HG03135 (cell line): ENCODE measurements at regions not wholly inside any gene's neighbourhood (a gene's known extent, or its start where the extent isn't known, plus 50 kb on each side); places are given as distances from the start of the nearest gene placed in this dataset.

Experiments used
- ATAC-seq: cut with Tn5 transposase; IDR thresholded peaks from one replicate; pipeline ENCODE4 v1.9.1; 2021; ENCODE audit warnings: mild to moderate bottlenecking, moderate library complexity; ENCODE audit not compliant: unreplicated experiment

DNA sequence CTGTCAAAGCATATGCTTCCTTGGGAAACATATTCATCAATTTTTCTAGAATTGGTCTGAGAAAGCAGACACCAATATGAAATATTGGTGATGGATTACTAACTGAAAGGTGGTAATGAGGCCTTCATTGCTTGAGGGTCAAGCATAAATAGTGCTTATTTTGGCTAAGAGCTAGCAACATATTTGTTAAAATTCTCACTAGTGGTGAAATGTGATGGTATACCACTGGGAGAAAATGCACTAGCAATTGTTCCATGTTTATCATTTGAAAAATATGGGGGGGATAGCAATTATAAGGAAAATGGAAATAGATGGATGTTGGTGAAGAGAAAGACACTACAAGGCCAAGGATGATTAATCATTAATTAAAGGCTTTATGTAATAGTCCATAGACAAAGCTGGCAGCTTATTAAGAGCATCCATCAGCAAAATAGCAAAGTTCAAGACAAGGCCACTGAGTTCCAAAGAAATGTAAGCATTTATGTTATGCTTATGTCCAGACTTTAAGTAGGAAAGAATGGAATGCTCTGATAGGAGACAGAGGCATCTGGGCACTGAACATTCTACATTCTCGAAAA, 253.7 kb upstream of the PRDM9 start:
- ATAC-seq = no peak

DNA sequence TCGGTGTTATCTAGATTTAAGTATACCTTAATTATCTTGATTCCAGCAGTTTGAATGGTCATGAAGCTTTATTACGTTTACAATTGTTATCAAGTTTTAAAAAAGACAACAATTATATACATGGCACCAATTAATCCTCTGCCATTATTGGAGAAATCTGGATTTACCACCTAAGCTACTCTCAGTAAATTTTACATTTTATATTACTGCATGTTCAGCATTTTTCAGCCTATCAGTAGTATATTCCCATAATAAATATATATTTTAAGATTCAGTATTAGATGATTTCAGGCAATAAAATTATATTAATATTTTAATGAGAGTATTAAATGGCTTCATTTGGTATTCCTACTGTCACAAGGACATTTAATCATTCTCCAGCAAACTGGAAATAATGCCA, 264.5 kb upstream of the PRDM9 start:
- no peak for ATAC-seq

DNA sequence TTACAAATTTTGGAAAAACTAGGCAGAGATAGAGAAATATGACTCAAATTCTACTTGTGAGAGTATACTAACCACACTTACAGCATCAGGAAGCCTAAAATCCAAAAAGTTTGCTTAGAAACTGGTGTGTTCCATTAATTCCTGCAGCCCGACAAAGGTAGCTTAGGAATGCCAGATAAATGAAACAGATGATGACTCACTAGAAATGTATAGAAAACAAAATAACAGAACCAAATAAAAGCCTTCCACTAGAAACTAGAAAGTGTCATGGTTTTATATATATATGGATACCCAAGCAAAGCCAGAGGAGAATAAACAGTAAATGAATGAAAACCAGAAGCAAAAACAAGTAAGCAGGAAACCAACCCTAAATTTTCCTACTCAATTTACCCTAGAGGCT, 272.2 kb upstream of the PRDM9 start:
- ATAC-seq = no peak

DNA sequence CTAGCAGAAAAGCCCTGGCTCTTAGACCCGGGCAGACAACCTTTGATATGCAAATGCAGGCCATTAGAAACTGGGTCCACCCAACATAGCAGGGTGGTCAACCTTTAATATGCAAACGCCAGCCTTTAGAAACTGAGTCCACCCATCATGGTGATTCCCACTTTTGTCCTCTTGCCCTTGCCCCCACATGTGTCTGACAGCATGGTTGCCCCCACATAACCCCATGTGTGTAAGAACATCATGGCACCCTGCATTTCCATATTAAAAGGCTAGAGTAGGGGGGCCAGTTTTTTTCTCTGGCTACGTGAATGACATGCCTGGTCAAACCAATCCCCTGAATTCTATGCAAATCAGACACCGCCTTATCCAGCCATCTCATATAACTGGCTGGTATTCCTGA, 273.2 kb upstream of the PRDM9 start:
- no peak for ATAC-seq

DNA sequence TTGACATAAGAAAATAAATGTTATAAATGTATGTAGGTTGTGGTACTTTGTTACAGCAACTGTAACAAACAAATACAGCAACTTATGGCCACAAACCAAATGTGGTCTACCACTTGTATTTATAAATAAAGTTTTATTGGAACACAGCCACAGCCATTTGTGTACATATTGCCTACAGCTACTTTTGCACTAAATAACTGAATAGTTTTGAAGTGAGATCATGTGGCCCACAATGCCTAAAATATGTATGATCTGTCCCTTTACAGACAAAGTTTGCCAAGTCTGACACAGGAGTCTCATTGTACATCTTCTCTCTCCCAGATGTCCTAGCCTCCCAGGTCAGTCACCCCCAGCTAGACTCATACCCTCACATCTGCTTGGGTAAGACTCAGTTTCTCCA, 283.6 kb upstream of the PRDM9 start:
- ATAC-seq = no peak

DNA sequence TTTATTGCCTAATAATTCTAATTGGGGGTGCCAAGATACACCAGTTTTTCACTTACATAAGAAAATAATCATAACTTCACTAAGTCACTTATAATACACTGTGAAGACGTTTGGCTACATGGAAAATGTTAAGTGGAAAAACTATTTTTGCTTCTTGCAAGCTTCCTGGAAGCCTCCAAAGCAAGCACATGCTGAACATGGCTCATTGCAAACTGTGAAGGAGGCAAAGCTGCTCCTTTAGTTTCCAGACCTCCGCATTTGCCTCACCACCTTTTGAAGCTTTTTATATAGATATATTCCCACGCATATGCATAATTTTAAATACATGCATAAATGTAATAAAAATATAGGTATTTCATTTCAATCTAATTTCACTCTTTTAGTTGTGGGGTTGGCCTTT, 285.6 kb upstream of the PRDM9 start:
- ATAC-seq = no peak

DNA sequence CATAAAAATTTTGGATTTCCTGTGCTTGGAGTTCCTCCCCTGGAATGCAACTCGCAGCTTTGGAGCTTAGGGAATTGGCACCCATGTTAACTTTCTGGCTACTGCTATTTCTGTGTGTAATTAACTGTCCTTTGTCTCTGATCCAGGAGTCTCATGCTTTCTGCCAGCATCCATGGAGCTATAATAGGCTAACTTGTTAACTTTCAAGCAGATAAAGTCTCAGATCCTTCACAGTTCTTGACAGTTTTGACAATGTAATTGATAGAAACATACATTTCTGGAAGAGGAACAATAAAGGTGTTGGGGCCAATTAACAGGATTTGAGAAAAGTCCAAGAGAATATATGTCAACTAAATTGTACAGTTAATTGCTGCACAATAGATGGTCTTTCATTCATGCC, 290.2 kb upstream of the PRDM9 start:
- ATAC-seq = no peak

DNA sequence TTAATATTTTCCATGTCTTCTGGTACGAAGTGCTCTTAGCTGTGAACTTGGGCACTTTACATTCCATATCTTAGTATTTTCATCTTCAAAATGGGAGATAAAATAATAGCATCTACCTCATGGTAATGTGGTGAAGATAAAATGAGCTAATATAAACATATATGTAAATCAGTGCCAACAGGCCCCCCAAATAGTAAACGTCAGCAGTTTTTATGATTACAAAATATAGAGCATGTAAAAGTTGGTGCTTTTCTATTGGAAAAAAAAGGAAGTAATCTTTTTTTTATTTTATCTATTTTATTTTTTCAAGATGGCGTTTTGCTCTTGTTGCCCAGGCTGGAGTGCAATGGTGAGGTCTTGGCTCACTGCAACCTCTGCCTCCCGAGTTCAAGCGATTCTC, 291.1 kb upstream of the PRDM9 start:
- ATAC-seq = no peak

DNA sequence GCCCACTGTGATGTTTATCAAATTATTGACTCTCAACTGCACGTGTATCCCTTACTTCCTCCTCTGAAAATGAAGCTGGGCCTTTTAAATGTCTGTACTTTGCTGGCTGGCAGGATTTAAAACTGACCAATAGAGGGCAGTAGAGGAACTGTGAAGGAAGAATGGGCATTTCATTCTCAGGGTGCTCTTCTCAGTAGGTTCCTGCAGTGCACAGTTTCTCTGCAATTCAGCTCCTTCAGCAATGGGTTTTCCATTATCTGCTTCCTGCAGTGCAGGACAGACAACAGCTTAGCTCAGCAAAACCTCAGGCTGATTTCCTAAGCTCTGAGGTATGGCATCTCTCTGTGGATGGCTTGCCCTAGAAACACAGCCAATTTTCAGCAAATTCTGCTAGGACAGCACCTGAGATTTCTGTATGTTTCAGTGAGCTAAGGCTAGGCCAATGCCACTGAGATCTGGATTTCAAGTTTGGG, 298.4 kb upstream of the PRDM9 start:
- peak; percentile 63 for ATAC-seq

DNA sequence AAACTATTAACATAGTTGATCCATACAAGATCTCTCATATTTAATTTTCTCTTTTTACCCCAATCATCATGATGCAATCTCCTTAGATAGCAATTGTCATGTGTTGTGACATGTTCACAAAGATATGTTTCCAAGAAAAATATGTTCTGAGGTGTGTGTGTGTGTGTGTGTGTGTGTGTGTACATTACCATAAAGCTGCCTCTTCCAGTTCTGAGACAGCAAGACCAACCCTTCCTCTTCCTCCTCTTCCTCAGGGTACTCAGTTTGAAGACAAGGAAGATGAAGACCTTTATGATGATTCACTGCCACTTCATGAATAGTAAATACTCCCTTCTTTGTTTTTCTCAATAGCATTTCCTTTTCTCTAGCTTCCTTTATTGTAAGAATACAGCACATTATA, 303.3 kb upstream of the PRDM9 start:
- ATAC-seq = no peak

DNA sequence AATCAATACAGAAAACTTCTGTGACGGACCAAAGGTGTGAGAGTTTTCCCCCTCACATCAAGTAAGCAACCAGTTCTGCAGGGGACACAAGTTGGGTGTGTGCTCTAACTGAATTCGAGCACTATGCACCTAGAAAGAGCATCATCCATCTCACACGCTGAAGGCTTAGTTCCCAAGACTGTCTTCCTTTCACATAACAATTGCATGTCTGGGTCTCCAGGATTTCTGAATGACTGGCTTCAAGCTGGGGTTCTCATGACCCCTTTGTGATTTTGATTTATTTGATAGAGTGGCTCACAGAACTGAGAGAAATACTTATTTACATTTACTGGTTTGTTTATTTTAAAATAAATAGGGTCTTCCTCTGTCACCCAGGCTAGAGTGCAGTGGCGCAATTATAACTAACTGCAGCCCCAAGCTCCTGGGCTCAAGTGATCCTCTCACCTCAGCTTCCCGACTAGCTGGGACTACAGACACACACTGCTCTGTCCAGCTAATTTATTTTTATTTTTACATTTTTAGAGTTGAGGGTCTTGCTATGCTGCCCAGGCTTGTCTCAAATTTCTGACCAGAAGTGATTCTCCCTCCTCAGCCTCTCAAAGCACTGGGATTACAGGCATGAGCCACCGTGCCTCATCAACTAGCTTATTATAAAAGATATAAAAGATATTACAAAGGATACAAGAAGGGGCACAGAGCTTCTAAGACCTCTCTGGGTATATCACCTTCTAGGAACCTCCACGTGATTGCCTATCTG, 316.7 kb upstream of the CDH12 start:
- ATAC-seq = no peak

DNA sequence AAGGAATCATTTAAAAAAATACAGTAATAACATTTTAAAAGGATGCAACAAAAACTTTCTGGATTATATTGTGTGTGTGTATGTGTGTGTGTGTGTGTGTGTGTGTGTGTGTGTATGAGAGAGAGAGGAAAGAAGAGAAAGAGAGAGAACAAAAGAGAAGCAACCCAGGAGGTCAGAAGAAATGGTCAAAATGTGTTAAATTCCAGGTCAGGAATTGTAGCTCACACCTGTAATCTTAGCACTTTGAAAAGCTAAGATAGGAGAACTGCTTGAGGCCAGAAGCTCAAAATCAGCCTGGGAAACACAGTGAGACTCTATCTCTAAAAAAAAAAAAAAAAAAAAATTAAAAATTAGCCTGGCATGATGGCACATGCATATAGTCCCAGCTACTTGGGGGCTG, 311.8 kb upstream of the CDH12 start:
- no peak for ATAC-seq

DNA sequence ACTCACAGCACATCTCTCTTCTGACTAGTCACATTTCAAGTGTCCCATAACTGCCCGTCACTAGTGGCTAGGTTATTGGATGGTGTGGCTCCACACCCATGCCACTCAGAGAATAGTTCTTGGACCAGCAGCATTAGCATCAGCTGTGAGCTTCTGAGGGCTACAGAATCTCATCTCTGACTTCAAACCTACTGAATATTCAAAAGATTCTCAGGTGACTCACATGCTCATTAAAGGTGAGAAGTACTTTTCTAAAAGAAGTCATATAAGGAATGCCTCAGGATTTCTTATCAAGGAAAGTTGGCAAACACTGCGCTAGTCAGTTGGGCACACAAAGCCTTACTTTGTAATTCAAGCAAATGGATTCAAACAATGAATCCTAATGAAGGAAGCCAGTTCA, 305.0 kb upstream of the CDH12 start:
- no peak for ATAC-seq

DNA sequence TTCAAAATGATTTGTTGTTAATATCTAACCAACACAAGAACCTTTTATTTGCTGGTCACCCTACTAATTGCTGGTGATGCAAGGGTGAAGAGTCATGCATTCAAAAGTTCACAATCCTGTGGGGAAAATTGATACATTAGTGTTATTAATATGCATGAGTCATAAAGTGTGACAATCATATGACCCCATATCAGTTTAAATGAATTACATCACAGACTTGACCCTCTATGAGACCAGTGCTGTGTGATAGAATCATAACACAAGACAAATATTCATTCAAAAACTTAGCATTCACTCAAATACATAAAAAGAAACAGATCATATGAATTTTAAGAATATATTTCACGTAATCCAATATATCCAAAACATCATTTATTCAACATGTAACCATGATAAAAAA, 304.6 kb upstream of the CDH12 start:
- ATAC-seq = no peak

DNA sequence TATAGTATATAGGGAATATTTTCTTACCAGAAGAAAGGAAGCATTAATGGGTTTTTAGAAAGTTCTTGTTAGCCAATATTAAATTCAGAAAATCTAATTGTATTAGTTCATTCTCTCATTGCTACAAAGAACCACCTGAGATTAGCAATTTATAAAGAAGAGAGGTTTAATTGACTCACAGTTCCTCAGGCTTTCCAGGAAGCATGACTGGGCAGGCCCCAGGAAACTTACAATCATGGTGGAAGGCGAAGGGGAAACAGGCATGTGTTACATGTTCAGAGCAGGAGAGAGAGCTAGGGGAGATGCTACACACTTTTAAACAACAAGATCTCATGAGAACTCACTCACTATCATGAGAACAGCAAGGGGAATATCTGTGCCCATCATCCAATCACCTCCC, 304.0 kb upstream of the CDH12 start:
- ATAC-seq = no peak

DNA sequence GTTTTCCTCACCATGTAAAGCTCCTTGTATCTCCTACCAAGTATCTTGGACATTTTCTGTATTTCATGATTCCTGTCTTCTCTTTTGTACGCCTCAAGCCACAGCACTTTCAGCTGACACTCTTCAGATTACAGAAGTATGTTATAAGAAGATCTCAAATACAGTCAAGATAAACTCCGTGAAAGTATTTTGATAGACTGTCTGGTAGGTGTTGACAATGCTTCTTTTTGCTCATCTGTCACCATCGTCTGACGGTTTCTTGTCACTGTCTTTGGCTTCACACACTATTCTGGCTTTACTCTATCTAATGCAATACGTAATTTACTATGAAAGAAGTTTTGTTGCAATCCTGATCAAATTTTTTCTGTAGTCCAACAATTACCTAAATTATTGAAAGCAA, 294.5 kb upstream of the CDH12 start:
- ATAC-seq = no peak

DNA sequence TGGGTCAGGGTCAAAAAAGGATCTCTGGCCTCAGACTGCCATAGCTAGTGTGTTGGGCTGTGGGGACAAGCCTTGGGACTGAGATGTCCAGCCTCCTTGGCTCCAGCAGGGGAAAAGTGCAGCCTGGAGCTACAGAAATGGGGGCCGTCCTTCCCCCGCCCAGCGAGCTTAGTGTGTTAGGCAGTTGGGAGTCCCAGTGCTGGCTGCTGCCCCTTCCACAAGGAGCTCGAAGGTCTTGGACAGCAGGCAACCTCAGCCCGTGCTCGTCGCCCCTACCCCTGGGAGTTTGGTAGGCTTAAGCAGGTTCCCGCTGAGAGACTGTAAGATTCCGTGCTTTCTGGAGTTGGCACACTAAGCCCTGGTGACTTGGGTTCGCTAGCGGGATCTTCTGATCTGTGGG, 293.0 kb upstream of the CDH12 start:
- ATAC-seq = no peak

DNA sequence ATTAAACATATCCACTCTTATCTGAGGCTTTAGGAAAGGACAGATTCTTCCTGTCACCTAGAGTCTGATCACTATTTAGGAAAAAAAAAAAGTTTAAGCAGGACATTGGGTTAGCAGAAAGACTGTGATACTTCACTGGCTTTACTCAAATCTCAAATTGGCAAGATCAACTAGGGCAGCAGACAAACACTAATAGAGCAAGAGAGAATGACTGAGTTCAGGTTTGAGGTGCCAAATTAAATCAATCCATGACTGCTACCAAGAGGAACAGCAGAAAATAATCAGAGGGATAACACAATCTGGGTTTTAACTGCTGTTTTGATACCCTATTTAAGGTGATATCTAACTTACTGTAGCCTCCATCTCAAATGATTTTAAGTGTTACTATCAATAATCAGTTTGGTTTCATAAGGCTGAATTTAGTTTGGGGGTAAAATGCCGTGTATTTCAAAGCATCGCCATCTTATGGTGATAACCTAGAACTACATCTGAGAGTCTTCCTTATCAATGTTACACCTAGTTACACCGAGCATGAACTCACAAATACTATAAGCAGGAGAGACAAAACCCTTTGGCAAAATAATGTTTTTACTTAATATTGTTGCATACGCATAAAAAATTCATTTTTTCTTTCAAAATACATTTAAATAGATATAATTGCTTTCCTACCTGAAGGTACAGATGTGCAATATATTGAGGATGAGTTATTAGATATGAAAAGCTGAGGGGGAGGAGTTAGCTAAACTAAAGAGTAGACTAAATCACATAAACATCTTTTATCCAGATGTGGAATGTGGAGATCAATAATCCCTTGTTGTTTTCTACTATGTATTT, 286.4 kb upstream of the CDH12 start:
- no peak for ATAC-seq

DNA sequence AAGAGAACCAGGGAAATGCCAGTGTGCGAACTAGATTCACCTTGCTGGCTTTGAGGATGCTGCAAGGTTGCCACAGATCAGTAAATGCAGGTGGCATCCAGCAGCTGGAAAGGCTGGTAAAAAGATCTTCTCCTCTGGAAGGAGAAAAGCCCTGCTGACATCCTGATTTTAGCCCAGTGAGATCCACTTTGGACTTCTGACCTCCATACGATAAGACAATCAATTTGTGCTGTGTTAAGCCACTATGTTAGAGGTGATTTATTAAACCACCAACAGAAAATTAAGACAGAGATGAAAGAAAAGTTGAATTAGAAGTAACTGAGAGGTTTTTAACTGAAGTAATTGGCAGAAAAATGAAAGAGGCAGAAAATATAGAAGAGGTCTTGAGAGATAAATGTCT, 283.8 kb upstream of the CDH12 start:
- no peak for ATAC-seq

DNA sequence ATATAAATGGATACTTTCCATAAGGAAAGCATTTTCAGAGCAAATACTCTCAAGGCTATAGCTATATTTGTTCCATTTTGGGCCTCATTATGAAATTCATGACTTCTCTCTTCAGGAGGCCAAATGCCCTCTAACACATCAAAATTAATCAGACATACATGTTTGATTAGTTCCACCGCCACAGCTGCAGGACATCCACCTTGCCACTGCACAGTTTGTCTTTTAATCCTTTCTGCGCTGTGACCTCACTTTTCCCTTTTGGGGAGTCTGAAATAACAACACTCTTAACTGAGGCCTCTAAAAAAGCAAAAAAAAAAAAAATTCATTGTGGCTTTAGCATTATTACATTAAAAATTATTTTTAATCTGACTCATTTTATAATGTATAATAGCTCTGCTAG, 279.1 kb upstream of the CDH12 start:
- ATAC-seq = no peak

DNA sequence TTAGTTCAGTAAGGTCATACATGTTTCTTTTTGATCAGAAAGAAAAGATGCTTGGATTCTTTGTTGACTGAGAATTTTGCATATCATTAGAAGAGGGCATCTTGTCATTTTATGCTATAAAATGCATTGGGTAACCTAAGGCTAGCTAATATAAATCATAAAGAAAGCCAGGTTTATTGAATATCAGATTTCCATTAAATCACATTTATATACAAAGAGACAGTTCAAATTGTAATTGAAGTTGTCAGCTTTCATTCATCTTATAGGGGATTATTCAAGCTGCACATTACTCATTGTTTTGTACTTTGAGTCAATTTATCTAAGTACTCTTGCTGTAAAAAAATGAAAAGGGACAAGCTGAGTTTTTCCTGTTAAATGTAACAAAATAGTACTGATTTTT, 259.1 kb upstream of the CDH12 start:
- no peak for ATAC-seq

DNA sequence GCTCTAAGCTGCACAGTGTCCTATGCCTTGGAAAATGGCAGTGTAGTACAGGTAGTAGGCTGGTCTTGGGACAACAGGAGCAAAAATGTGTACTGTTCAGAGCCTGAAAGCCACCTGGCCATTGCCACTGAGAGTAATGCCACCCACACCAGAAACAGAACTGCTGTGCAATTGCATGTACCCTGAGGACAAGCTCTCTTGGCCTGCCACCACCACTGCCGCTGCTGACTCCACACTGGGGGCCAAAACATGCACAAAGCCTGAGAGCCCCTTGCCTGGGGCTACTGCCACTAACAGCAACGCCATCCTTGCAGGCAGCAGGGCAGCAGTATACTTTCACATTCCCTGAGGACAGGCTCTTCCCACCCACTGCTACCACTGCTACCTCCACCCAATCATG, 251.9 kb upstream of the CDH12 start:
- no peak for ATAC-seq
